Vagina (tissue), 2 donors: ENCODE measurements at regions not wholly inside any gene's neighbourhood (a gene's known extent, or its start where the extent isn't known, plus 50 kb on each side); places are given as distances from the start of the nearest gene placed in this dataset.

Experiments
- DNase-seq, 2 donors: peaks; one replicate each; pipeline ENCODE4 v3.0.0-alpha.2; 2017; ENCODE audit errors: extremely low spot score in 2 of 2
- H3K27ac ChIP-seq: fragments of 200-600 bp; sonication (generic); one replicate; pipeline ENCODE4 v1.5.1; 2019
- H3K27me3 ChIP-seq: fragments of 200-600 bp; sonication (generic); one replicate; pipeline ENCODE4 v1.5.1; 2019
- H3K36me3 ChIP-seq, 2 donors: fragments of 200-600 bp; sonication (generic); one replicate each; pipeline ENCODE4 v1.5.1; 2017 to 2019
- H3K4me1 ChIP-seq: fragments of 200-600 bp; sonication (generic); one replicate; pipeline ENCODE4 v1.5.1; 2019
- H3K4me3 ChIP-seq, 2 donors: fragments of 200-600 bp; sonication (generic); 1 replicate in 1 of 2; 2 replicates in 1 of 2; pipeline ENCODE4 v1.5.1; 2016 to 2019
- H3K9me3 ChIP-seq: fragments of 200-600 bp; sonication (generic); one replicate; pipeline ENCODE4 v1.5.1; 2019
- CTCF ChIP-seq, 3 experiments: fragments of 450-650 bp in 2 of 3; fragments of 200-600 bp in 1 of 3; sonication (generic) in 1 of 3; IDR thresholded peaks; one replicate each; pipeline ENCODE4 v1.5.1; 2017 to 2019; ENCODE audit warnings: antibody characterized with exemption in 3 of 3, mild to moderate bottlenecking in 2 of 3, moderate library complexity in 2 of 3
- POLR2A ChIP-seq, 2 donors: fragments of 450-650 bp; IDR thresholded peaks; one replicate each; pipeline ENCODE4 v1.6.1; 2017; ENCODE audit warnings: antibody characterized with exemption in 2 of 2, mild to moderate bottlenecking in 2 of 2, moderate library complexity in 2 of 2
- POLR2AphosphoS5 ChIP-seq, 2 donors: sonication (generic); formaldehyde crosslinking; IDR thresholded peaks; one replicate each; pipeline ENCODE4 v1.9.0; 2017; ENCODE audit warnings: antibody characterized with exemption in 2 of 2, mild to moderate bottlenecking in 2 of 2, low read depth in 1 of 2; ENCODE audit not compliant: insufficient read depth in 1 of 2
- intact Hi-C: fragments of 100-400 bp; cut with DNase I; formaldehyde crosslinking; loops from one replicate; pipeline ENCODE4 v1.15.1; 2023

- Histone ChIP-seq H3K36me3 (no peaks in the 10 kb centered on the region), H3K9me3 (no peaks in the 10 kb centered on the region), H3K27ac (no peak overlapping the region), H3K27me3 (no peaks in the 10 kb centered on the region), H3K4me1 (no peaks in the 10 kb centered on the region), H3K4me3 (no peak overlapping the region)
- DNase-seq, result peak in 1 of 2 donors; percentile 67
- no peak for TF ChIP-seq POLR2AphosphoS5 (IDR thresholded peaks at IDR 0.05; ENCODE audit: insufficient read depth in 1 of 2, low read depth in 1 of 2)
- TF ChIP-seq POLR2A (IDR thresholded peaks at IDR 0.05), result no peak
- TF ChIP-seq CTCF (IDR thresholded peaks at IDR 0.05), result no peak
- intact Hi-C loops, result no loop called here
Observed at GRCh38 chr20:24729896-24730605, 219.0 kb upstream of the CST7 start.

- Histone ChIP-seq H3K4me3 (no peak overlapping the region), H3K4me1 (no peaks in the 10 kb centered on the region), H3K27ac (no peak overlapping the region), H3K27me3 (no peaks in the 10 kb centered on the region), H3K9me3 (no peaks in the 10 kb centered on the region), H3K36me3 (no peaks in the 10 kb centered on the region)
- DNase-seq, result peak in 1 of 2 donors; percentile 67
- intact Hi-C loops, result no loop called here
- TF ChIP-seq POLR2A (IDR thresholded peaks at IDR 0.05), result no peak
- no peak for TF ChIP-seq POLR2AphosphoS5 (IDR thresholded peaks at IDR 0.05; ENCODE audit: insufficient read depth in 1 of 2, low read depth in 1 of 2)
- TF ChIP-seq CTCF (IDR thresholded peaks at IDR 0.05), result no peak
Observed at GRCh38 chr20:24730750-24731149, 218.3 kb upstream of the CST7 start.

- Histone ChIP-seq H3K4me3 (no peak overlapping the region), H3K4me1 (no peaks in the 10 kb centered on the region), H3K36me3 (no peaks in the 10 kb centered on the region), H3K27me3 (no peaks in the 10 kb centered on the region), H3K9me3 (no peaks in the 10 kb centered on the region), H3K27ac (no peak overlapping the region)
- intact Hi-C loops, result no loop called here
- TF ChIP-seq CTCF (IDR thresholded peaks at IDR 0.05), result no peak
- TF ChIP-seq POLR2AphosphoS5 (IDR thresholded peaks at IDR 0.05; ENCODE audit: insufficient read depth in 1 of 2, low read depth in 1 of 2), result no peak
- TF ChIP-seq POLR2A (IDR thresholded peaks at IDR 0.05), result no peak
- peak in 1 of 2 donors; percentile 62 for DNase-seq
Observed at GRCh38 chr20:24731312-24731711, 217.8 kb upstream of the CST7 start.

GRCh38 chr20:24732076-24732475, 217.0 kb upstream of the CST7 start:
- peak; percentile 82 to 92 for DNase-seq
- H3K9me3 ChIP-seq, result no peaks in the 10 kb centered on the region

More at GRCh38 chr20:24732076-24732475, 217.0 kb upstream of the CST7 start:
- Histone ChIP-seq H3K4me3 (no peak overlapping the region), H3K4me1 (no peaks in the 10 kb centered on the region), H3K27me3 (no peaks in the 10 kb centered on the region), H3K27ac (no peak overlapping the region), H3K36me3 (no peaks in the 10 kb centered on the region)
- intact Hi-C loops, result no loop called here
- TF ChIP-seq CTCF (IDR thresholded peaks at IDR 0.05), result no peak
- no peak for TF ChIP-seq POLR2AphosphoS5 (IDR thresholded peaks at IDR 0.05; ENCODE audit: insufficient read depth in 1 of 2, low read depth in 1 of 2)
- no peak for TF ChIP-seq POLR2A (IDR thresholded peaks at IDR 0.05)
